ENCODE measurements at regions not wholly inside any gene's neighbourhood (a gene's known extent, or its start where the extent isn't known, plus 50 kb on each side); places are given as distances from the start of the nearest gene placed in this dataset.

DNA sequence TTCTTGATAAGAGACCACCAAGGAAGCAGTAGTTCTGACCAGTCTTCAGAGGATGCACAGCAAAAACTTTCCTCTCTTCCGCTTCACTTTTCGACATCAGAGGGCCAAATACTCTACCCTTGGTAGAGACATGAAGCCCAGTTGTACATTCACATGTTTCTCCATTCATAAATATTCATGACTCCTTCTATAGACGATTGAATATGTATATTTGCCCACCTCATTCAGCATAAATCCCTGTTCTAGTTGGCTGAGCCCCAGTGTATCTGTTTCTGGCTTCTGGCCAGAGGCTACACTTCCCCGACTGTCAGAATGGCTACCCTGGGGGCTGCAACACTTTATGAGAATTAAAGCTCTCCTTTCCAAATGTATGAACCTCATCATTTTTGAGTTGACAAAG, 258.5 kb downstream of the ASXL3 start:
- no peak for TF ChIP-seq CTCF (conservative IDR thresholded peaks at IDR 0.05 in 1 of 2, IDR thresholded peaks at IDR 0.05 in 1 of 2; ENCODE audit: low read depth in 1 of 2, low read length in 2 of 2)
- TF ChIP-seq EZH2 (IDR thresholded peaks at IDR 0.05; ENCODE audit: low read length, missing control alignments): no peak
